Endothelial cell of umbilical vein (primary cell): ENCODE measurements at regions not wholly inside any gene's neighbourhood (a gene's known extent, or its start where the extent isn't known, plus 50 kb on each side); places are given as distances from the start of the nearest gene placed in this dataset.

Experiments used
- BruUV-seq: library from RNA; stranded (reverse); fragments of 400-500 nt; replicated peaks from 2 replicates; lab custom pipeline; 2021; lab: Mats Ljungman, UMichigan
- CTCF ChIA-PET: fragments of 300-600, 350-600 bp; sonication (Branson Sonifier 250); formaldehyde crosslinking; loops from one replicate; lab custom pipeline; 2021; ENCODE audit warnings: antibody characterized with exemption, inconsistent platforms; lab: Charles Lee
- POLR2A ChIA-PET: fragments of 300-600, 350-600 bp; sonication (Branson Sonifier 250); formaldehyde crosslinking; loops from one replicate; lab custom pipeline; 2021; ENCODE audit warnings: antibody characterized with exemption, inconsistent platforms; lab: Charles Lee
- DNase-seq: peaks from one replicate; pipeline ENCODE4 v3.0.0-alpha.2; 2011; ENCODE audit warnings: low read depth, low spot score
- FAIRE-seq: peaks from 2 replicates; lab custom pipeline; 2011; peaks lifted over from hg19 to GRCh38; lab: Jason Lieb, UNC
- H2AFZ ChIP-seq: 2 replicates; pipeline ENCODE4 v1.6.0; 2012; ENCODE audit warnings: low read depth, low read length, control low read depth, inconsistent platforms
- H3K27ac ChIP-seq: 2 replicates; pipeline ENCODE4 v1.5.1; 2011; ENCODE audit warnings: low read depth, mild to moderate bottlenecking, control low read depth, low read length, moderate library complexity; ENCODE audit not compliant: insufficient read depth
- H3K27me3 ChIP-seq, 2 experiments: 2 replicates each; pipeline versions ENCODE4 v1.6.0 to v1.6.1; 2011; ENCODE audit warnings: low read length in 2 of 2, mixed read lengths in 1 of 2; ENCODE audit not compliant: control insufficient read depth in 2 of 2, insufficient read depth in 2 of 2
- H3K36me3 ChIP-seq, 2 experiments: 2 replicates in 1 of 2; 3 replicates in 1 of 2; pipeline ENCODE4 v1.5.1; 2011; ENCODE audit warnings: low read length in 2 of 2, mild to moderate bottlenecking in 1 of 2, moderate library complexity in 1 of 2; ENCODE audit not compliant: control insufficient read depth in 2 of 2, insufficient read depth in 2 of 2; ENCODE audit errors: extremely low read depth in 1 of 2
- H3K4me1 ChIP-seq: 3 replicates; pipeline ENCODE4 v1.5.1; 2011; ENCODE audit warnings: mild to moderate bottlenecking, low read length; ENCODE audit not compliant: control insufficient read depth, insufficient read depth; ENCODE audit errors: extremely low read depth
- H3K4me2 ChIP-seq: 2 replicates; pipeline ENCODE4 v1.6.1; 2011; ENCODE audit warnings: low read length, control low read depth, mixed read lengths; ENCODE audit not compliant: insufficient read depth
- H3K4me3 ChIP-seq, 3 experiments: fragments of 200-600 bp in 1 of 3; sonication (generic), shearing (Covaris generic) in 1 of 3; replicated peaks in 1 of 3; 2 replicates each; pipeline ENCODE4 v1.5.1; 2011 to 2016; ENCODE audit warnings: control low read depth in 3 of 3, low read length in 3 of 3, mild to moderate bottlenecking in 2 of 3, inconsistent platforms in 1 of 3, low read depth in 1 of 3, moderate library complexity in 1 of 3; ENCODE audit not compliant: insufficient read depth in 1 of 3
- H3K79me2 ChIP-seq: 2 replicates; pipeline ENCODE4 v1.6.0; 2012; ENCODE audit warnings: low read length, inconsistent platforms; ENCODE audit not compliant: control insufficient read depth, insufficient read depth
- H3K9ac ChIP-seq: replicated peaks from 2 replicates; pipeline ENCODE3; 2011; ENCODE audit warnings: low read length, control low read depth; ENCODE audit not compliant: insufficient read depth; ENCODE audit errors: extremely low read depth
- H3K9me1 ChIP-seq: replicated peaks from 3 replicates; pipeline ENCODE4 v1.6.0; 2011; ENCODE audit warnings: mild to moderate bottlenecking, low read length; ENCODE audit not compliant: control insufficient read depth, insufficient read depth; ENCODE audit errors: extremely low read depth
- H3K9me3 ChIP-seq: replicated peaks from 2 replicates; pipeline ENCODE4 v1.5.1; 2012; ENCODE audit warnings: low read length, inconsistent platforms; ENCODE audit not compliant: control insufficient read depth, insufficient read depth
- H4K20me1 ChIP-seq: replicated peaks from 2 replicates; pipeline ENCODE3; 2011; ENCODE audit warnings: mild to moderate bottlenecking, low read length; ENCODE audit not compliant: control insufficient read depth, insufficient read depth; ENCODE audit errors: extremely low read depth
- CTCF ChIP-seq, 2 donors: IDR thresholded peaks; 1 replicate in 1 of 2; 2 replicates in 1 of 2; pipeline ENCODE4 v1.5.1; 2011; ENCODE audit warnings: low read length in 2 of 2, mild to moderate bottlenecking in 2 of 2, moderate library complexity in 2 of 2, control low read depth in 1 of 2, inconsistent platforms in 1 of 2, low read depth in 1 of 2; ENCODE audit not compliant: insufficient read depth in 1 of 2; ENCODE audit errors: extremely low read depth in 1 of 2
- EZH2 ChIP-seq: IDR thresholded peaks from 2 replicates; pipeline ENCODE4 v1.6.1; 2012; ENCODE audit warnings: borderline replicate concordance, low read depth, mild to moderate bottlenecking, moderate library complexity, low read length, inconsistent platforms; ENCODE audit not compliant: severe bottlenecking
- FOS ChIP-seq: IDR thresholded peaks from 2 replicates; pipeline ENCODE4 v1.6.1; 2011; ENCODE audit warnings: mild to moderate bottlenecking, low read length, moderate library complexity, borderline replicate concordance; ENCODE audit not compliant: insufficient read depth
- GATA2 ChIP-seq: IDR thresholded peaks from 2 replicates; pipeline ENCODE4 v1.7.0; 2011; ENCODE audit warnings: low read depth, mild to moderate bottlenecking, moderate library complexity, mixed read lengths, low read length; ENCODE audit not compliant: insufficient read length, insufficient read depth
- JUN ChIP-seq: IDR thresholded peaks from 2 replicates; pipeline ENCODE4 v1.6.1; 2011; ENCODE audit warnings: borderline replicate concordance, low read depth; ENCODE audit not compliant: insufficient read length, insufficient read depth
- MAX ChIP-seq: IDR thresholded peaks from 2 replicates; pipeline ENCODE4 v1.6.1; 2011; ENCODE audit not compliant: insufficient read depth, insufficient read length
- MYC ChIP-seq: IDR thresholded peaks from one replicate; pipeline ENCODE4 v1.6.1; 2011; ENCODE audit warnings: mild to moderate bottlenecking, low read depth, low read length
- POLR2A ChIP-seq: IDR thresholded peaks from 2 replicates; pipeline ENCODE4 v1.6.1; 2012; ENCODE audit warnings: low read depth, mild to moderate bottlenecking, control low read depth, low read length
- POLR2AphosphoS5 ChIP-seq: IDR thresholded peaks from 2 replicates; pipeline ENCODE4 v1.6.1; 2012; ENCODE audit warnings: low read depth, mild to moderate bottlenecking, control low read depth, low read length, moderate library complexity; ENCODE audit not compliant: insufficient read depth
- dilution Hi-C: fragments of 300-500 bp; cut with MboI; formaldehyde crosslinking; loops from one replicate; pipeline ENCODE4 v1.15.0; 2019; ENCODE audit warnings: low sequenced_read_pairs; ENCODE audit not compliant: extremely low pct_ligation_motif_present
- intact Hi-C: fragments of 100-400 bp; cut with micrococcal nuclease; formaldehyde crosslinking; loops from one replicate; pipeline ENCODE4 v1.10.0; 2022

GRCh38 chr6:12530345-12530744 is 186.2 kb upstream of the PHACTR1 start:
- TF ChIP-seq POLR2AphosphoS5 (no peak), MAX (no peak), EZH2 (no peak), CTCF (IDR thresholded peaks at IDR 0.05; ENCODE audit: extremely low read depth in 1 of 2, insufficient read depth in 1 of 2, low read depth in 1 of 2, low read length in 2 of 2) (no peak), MYC (no peak), GATA2 (no peak), POLR2A (no peak), JUN (no peak), FOS (no peak)
- dilution Hi-C loops, result no loop called here
- no peaks in the 10 kb centered on the region for H3K79me2 ChIP-seq
- no peaks in the 10 kb centered on the region for H3K9me3 ChIP-seq
- H4K20me1 ChIP-seq, result no peaks in the 10 kb centered on the region
- FAIRE-seq (no peak), DNase-seq (no peak)
- POLR2A ChIA-PET, result no interaction called here
- BruUV-seq, result no TSS peak
- H3K4me2 ChIP-seq, result no peak overlapping the region
- H3K4me3 ChIP-seq, result no peak overlapping the region
- no peak overlapping the region for H2AFZ ChIP-seq
- H3K9me1 ChIP-seq, result no peaks in the 10 kb centered on the region
- H3K36me3 ChIP-seq, result no peaks in the 10 kb centered on the region
- H3K9ac ChIP-seq, result no peak overlapping the region
- H3K27me3 ChIP-seq, result no peaks in the 10 kb centered on the region
- peaks cover 26% of the 10 kb centered on the region for H3K4me1 ChIP-seq
- CTCF ChIA-PET, result no interaction called here
- H3K27ac ChIP-seq, result no peak overlapping the region
- intact Hi-C loops, result loop anchor here (10.0 kb wide), 1 partner anchor 364 kb away; no protein-coding TSS in a partner anchor
